HG03442 (cell line): ENCODE measurements at regions not wholly inside any gene's neighbourhood (a gene's known extent, or its start where the extent isn't known, plus 50 kb on each side); places are given as distances from the start of the nearest gene placed in this dataset.

Experiments
- ATAC-seq: cut with Tn5 transposase; IDR thresholded peaks from one replicate; pipeline ENCODE4 v1.9.1; 2021; ENCODE audit warnings: mild to moderate bottlenecking, moderate library complexity; ENCODE audit not compliant: unreplicated experiment

DNA sequence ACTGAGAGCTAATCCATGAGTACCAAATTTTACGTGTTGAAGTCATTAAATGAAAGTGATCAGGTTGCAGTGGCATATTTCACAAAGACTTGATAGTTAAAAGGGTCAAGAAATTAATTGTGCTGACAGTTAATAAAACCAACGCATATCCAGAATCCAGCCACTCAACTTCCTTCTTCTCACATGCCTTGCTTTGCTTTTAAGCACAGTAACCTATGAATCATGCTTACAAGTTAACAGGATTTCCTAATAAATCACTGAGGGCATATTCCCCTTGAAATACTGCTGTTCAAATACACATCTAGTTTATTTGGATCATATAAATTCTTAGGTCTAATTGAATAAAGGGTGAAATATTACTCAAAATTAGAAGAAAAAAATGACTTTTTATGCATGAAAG is 801.5 kb upstream of the EPHA6 start:
- ATAC-seq, result no peak

- ATAC-seq, result no peak
Measured at GRCh38 chr3:96017556-96017955, 796.8 kb upstream of the EPHA6 start.

GRCh38 chr3:96022676-96023075 is 791.7 kb upstream of the EPHA6 start:
- no peak for ATAC-seq

- no peak for ATAC-seq
Measured at GRCh38 chr3:96027718-96028117, 786.7 kb upstream of the EPHA6 start.

GRCh38 chr3:96039632-96040031 is 774.8 kb upstream of the EPHA6 start:
- ATAC-seq, result no peak

DNA sequence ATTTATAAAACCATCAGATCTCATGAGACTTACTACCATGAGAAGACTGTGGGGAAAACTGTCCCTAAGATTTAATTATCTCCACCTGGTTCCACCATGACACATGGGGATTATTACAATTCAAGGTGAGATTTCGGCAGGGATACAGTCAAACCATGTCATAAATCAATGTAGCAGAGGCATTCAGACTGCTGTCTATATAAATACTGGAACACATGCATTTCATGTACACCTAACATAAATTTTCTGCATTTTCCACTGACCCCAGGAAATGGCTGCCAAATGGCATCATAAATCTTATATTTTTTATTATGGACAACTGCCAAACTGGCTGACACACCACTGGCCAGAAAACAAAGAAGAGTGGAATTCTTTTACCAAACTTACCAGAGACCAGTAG is 755.1 kb upstream of the EPHA6 start:
- no peak for ATAC-seq

GRCh38 chr3:96069065-96069464 is 745.3 kb upstream of the EPHA6 start:
- no peak for ATAC-seq

DNA sequence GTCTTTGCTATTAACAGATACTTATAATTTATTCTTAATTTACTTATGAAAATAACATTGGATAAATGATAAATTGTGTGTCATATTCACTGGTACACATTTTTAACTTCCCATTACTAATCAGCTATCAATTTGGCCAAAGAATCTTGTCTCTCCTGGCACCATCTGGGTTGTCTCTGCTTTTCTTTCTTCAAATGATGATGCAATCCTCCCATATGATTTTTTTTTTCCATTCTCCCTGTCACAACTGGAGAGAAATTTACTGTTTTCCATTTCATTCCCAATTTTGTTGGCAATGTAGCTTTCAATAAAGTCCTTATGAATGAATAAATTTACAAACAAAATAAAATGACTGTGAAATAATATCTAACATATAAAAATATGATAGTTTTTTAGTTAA is 743.7 kb upstream of the EPHA6 start:
- no peak for ATAC-seq

DNA sequence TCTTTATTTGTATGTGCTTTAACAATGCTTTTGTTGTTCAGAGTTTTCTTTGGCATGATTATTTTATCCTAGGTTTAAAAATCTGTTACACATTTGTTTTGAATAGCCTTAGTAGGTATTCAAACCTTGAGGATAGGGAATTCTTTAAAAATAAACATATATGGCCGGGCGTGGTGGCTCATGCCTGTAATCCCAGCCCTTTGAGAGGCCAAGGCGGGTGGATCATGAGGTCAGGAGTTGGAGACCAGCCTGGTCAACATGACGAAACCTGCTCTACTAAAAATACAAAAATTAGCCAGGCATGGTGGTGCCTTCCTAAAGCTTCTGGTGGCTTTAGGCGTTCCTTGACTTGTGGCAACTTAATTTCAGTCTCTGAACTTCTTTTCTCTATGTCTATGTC is 743.3 kb upstream of the EPHA6 start:
- no peak for ATAC-seq

DNA sequence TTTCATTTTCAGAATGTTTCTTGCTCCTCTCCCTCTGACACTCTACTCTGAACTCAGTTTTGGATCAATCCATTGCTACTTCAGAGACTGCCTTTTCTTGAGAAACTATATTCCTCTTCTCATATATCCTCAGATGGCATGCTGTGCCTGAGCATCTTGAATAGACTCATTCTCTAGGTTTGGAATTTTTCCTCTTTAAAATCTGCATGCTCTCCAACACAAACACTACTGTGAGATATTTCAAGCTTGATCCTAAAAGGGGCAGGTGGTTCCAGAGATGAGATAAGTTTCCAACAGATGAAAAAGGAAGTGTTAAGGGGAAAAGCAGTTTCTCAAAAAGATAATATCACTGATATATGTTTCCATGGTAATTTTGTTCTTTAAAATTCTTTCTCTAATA is 742.2 kb upstream of the EPHA6 start:
- ATAC-seq, result no peak

DNA sequence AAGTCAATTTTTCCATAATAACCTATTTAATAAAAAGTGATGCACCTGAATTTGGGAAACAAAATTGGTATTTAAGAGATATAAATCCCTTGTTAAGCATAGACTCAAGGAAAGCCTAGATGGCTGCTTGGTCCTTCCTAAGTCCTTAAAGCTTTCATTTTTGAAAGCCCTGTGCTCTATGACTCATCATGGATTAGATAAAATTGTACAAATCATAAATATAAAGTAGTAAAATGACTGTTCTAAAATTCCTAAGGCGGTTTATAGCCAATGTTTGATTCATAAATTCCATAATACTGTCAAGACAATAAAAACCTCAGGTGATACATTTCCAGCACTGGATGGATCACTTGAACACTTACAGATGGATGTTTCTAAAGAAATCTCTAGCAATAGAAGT is 730.8 kb upstream of the EPHA6 start:
- no peak for ATAC-seq

DNA sequence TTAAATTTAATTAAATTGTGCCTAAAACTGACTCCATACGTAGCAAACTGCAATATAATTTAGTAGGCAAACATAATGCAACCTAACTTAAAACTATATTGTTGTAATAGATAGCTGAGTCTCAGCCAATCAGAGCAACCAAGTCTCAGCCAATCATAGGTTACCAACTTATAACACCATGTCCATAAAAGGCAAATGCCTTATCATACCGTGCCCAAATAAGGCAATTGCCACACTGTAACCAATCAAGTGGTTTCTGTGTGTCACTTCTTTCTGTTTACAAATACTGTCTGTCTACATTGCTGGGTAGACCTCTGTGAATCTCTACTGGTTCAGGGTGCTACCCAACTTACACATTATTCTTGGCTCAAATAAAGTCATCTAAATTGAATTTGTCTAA is 728.4 kb upstream of the EPHA6 start:
- no peak for ATAC-seq

- ATAC-seq, result no peak
Measured at GRCh38 chr3:96101006-96101560, 713.3 kb upstream of the EPHA6 start.

- ATAC-seq, result no peak
Measured at GRCh38 chr3:96106701-96107100, 707.7 kb upstream of the EPHA6 start.
